HEK293T (cell line): ENCODE measurements at regions not wholly inside any gene's neighbourhood (a gene's known extent, or its start where the extent isn't known, plus 50 kb on each side); places are given as distances from the start of the nearest gene placed in this dataset.

Experiments
- CTCF ChIA-PET: fragments of 350-600 bp; formaldehyde crosslinking; extraction: SDS; loops from one replicate; lab custom pipeline; 2021; ENCODE audit warnings: antibody characterized with exemption, inconsistent platforms; lab: Yijun Ruan, JAX
- POLR2A ChIA-PET: fragments of 350-600 bp; formaldehyde crosslinking; extraction: SDS; loops from one replicate; lab custom pipeline; 2020; ENCODE audit warnings: antibody characterized with exemption, inconsistent platforms; lab: Yijun Ruan, JAX
- DNase-seq: peaks from one replicate; pipeline ENCODE4 v3.0.0; 2012; ENCODE audit warnings: mixed read lengths; ENCODE audit errors: extremely low spot score
- ARNT ChIP-seq: fragments of 450-650 bp; IDR thresholded peaks from 2 replicates; pipeline ENCODE4 v1.6.1; 2017; ENCODE audit warnings: mild to moderate bottlenecking
- BHLHE40 ChIP-seq: fragments of 450-650 bp; IDR thresholded peaks from 2 replicates; pipeline ENCODE4 v1.6.1; 2016; ENCODE audit warnings: mild to moderate bottlenecking, moderate library complexity, borderline replicate concordance
- CTBP1 ChIP-seq: fragments of 450-650 bp; IDR thresholded peaks from 2 replicates; pipeline ENCODE4 v1.6.1; 2016; ENCODE audit warnings: borderline replicate concordance
- ELF4 ChIP-seq: fragments of 450-650 bp; IDR thresholded peaks from 2 replicates; pipeline ENCODE4 v1.6.1; 2017; ENCODE audit warnings: antibody characterized with exemption
- FOXA1 ChIP-seq: fragments of 450-650 bp; IDR thresholded peaks from 2 replicates; pipeline ENCODE4 v1.6.1; 2016; ENCODE audit warnings: mild to moderate bottlenecking
- FOXK2 ChIP-seq: fragments of 450-650 bp; IDR thresholded peaks from 2 replicates; pipeline ENCODE4 v1.6.1; 2016; ENCODE audit warnings: mild to moderate bottlenecking
- FOXM1 ChIP-seq: fragments of 450-650 bp; IDR thresholded peaks from 2 replicates; pipeline ENCODE4 v1.6.1; 2017; ENCODE audit warnings: mild to moderate bottlenecking, borderline replicate concordance
- HDGF ChIP-seq: fragments of 450-650 bp; IDR thresholded peaks from 2 replicates; pipeline ENCODE4 v1.6.1; 2017; ENCODE audit warnings: antibody characterized with exemption, borderline replicate concordance
- L3MBTL2 ChIP-seq: fragments of 450-650 bp; conservative IDR thresholded peaks from 2 replicates; pipeline ENCODE4 v1.6.1; 2016; ENCODE audit warnings: mild to moderate bottlenecking
- LEF1 ChIP-seq: fragments of 450-650 bp; IDR thresholded peaks from 2 replicates; pipeline ENCODE4 v1.6.1; 2017; ENCODE audit warnings: mild to moderate bottlenecking, borderline replicate concordance
- NFRKB ChIP-seq: fragments of 450-650 bp; IDR thresholded peaks from 2 replicates; pipeline ENCODE4 v1.6.1; 2016; ENCODE audit warnings: mild to moderate bottlenecking, moderate library complexity
- PKNOX1 ChIP-seq: fragments of 450-650 bp; IDR thresholded peaks from 2 replicates; pipeline ENCODE4 v1.6.1; 2016
- SP1 ChIP-seq: fragments of 450-650 bp; IDR thresholded peaks from 2 replicates; pipeline ENCODE4 v1.6.1; 2017
- SUZ12 ChIP-seq: fragments of 450-650 bp; IDR thresholded peaks from 2 replicates; pipeline ENCODE4 v1.6.1; 2016; ENCODE audit warnings: mild to moderate bottlenecking
- TARDBP ChIP-seq: fragments of 450-650 bp; IDR thresholded peaks from 2 replicates; pipeline ENCODE4 v1.6.1; 2016
- ZNF384 ChIP-seq: fragments of 450-650 bp; IDR thresholded peaks from 2 replicates; pipeline ENCODE4 v1.6.1; 2016

GRCh38 chr9:18118268-18118667 lies 355.7 kb upstream of the ADAMTSL1 start:
- no peak for DNase-seq
- ChIA-PET POLR2A (no interaction called here), CTCF (no interaction called here)
- TF ChIP-seq ARNT (no peak), CTBP1 (no peak), FOXA1 (no peak), HDGF (no peak), SP1 (no peak), FOXK2 (no peak), FOXM1 (no peak), BHLHE40 (no peak), PKNOX1 (no peak), ELF4 (no peak), SUZ12 (no peak), TARDBP (no peak), NFRKB (no peak), ZNF384 (no peak), L3MBTL2 (no peak)

DNA sequence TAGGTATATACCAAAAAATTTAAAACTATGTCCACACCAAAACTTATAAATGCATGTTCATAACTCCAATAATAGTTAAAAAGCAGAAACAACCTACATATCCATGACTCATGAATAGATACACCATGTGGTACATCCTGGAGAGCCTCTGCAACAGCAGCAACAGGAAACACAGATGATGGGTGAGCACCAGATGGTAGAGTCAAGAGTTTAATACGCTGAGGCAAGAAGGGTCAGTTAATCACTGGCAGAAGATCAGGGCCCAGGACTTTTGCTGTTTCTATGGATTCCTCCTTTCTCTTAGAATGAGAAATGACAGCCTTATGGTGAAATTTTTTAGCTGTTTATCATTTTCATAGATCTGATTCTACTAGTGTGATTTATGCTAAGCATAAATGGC lies 351.8 kb upstream of the ADAMTSL1 start:
- no peak for TF ChIP-seq LEF1
- TF ChIP-seq SP1: no peak
- TF ChIP-seq L3MBTL2: no peak
- ChIA-PET CTCF (interaction anchor here (0.7 kb wide), 1 partner anchor 63 kb away, joined by 3 read pairs; no protein-coding TSS in a partner anchor), POLR2A (no interaction called here)
- DNase-seq: no peak

DNA sequence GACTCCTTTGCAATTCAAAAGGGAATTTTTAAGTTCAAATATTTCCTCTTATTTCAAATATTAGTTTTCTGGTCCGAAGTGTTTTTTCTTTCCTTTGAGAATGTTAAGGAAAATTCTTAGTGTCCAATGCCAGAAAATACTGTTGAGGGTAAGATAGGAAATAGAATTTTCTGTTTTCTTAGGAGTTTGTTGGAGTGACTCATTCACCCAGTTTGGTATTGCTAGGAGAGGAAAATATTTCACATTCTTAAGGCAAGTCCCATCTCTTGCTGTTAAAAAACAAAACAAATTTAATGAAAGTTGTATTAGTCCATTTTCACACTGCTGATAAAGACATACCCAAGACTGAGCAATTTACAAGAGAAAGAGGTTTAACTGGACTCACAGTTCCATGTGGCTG lies 349.2 kb upstream of the ADAMTSL1 start:
- TF ChIP-seq LEF1 (no peak), ELF4 (no peak), FOXA1 (no peak), NFRKB (no peak), TARDBP (no peak), SP1 (no peak), SUZ12 (no peak), HDGF (no peak), L3MBTL2 (no peak), FOXK2 (no peak), ARNT (no peak), FOXM1 (no peak), PKNOX1 (no peak), CTBP1 (no peak), ZNF384 (no peak), BHLHE40 (no peak)
- ChIA-PET POLR2A (no interaction called here), CTCF (no interaction called here)
- no peak for DNase-seq

- DNase-seq: no peak
- ChIA-PET POLR2A (no interaction called here), CTCF (no interaction called here)
- TF ChIP-seq HDGF (no peak), LEF1 (no peak)
Measured at GRCh38 chr9:18126831-18127498, 347.0 kb upstream of the ADAMTSL1 start.

DNA sequence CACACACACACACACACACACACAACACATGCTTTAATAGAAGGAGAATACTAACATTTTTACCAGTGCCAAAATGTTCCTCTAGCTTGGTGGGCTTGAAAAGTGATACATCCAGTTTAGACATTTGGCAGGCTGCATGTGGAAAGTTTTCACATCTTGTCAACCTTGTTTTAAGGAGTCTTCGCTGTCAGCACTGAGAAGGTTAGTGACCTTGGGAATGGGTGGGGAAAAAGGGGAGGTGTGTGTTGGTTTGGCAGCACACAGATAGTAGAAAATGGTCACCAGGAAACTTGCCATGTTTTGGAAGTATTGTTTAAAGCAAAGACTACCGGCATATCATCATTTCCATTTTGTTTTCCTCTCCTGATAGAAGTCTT lies 346.5 kb upstream of the ADAMTSL1 start:
- no peak for DNase-seq
- ChIA-PET CTCF (no interaction called here), POLR2A (no interaction called here)
- TF ChIP-seq NFRKB (no peak), SUZ12 (no peak), TARDBP (no peak), HDGF (no peak), LEF1 (no peak), FOXM1 (no peak), ARNT (no peak), L3MBTL2 (no peak), FOXA1 (no peak), SP1 (no peak), ELF4 (no peak), ZNF384 (no peak), FOXK2 (no peak), PKNOX1 (no peak), BHLHE40 (no peak), CTBP1 (no peak)

- TF ChIP-seq CTBP1: no peak
- TF ChIP-seq FOXA1: no peak
- TF ChIP-seq HDGF: no peak
- TF ChIP-seq ELF4: no peak
- TF ChIP-seq BHLHE40: no peak
- no peak for DNase-seq
- CTCF ChIA-PET: no interaction called here
- POLR2A ChIA-PET: no interaction called here
Measured at GRCh38 chr9:18129809-18130334, 344.1 kb upstream of the ADAMTSL1 start.
